ENCODE measurements at regions not wholly inside any gene's neighbourhood (a gene's known extent, or its start where the extent isn't known, plus 50 kb on each side); places are given as distances from the start of the nearest gene placed in this dataset.
"Not testable (repeated sequence)": the region's sequence is repeated elsewhere in the genome, so short reads cannot be mapped to it uniquely, and the experiment has no call there.

- TF ChIP-seq CTCF (IDR thresholded peaks at IDR 0.05; ENCODE audit: insufficient read depth, low read length, poor library complexity, severe bottlenecking); EZH2phosphoT487 (conservative IDR thresholded peaks at IDR 0.05; ENCODE audit: low read length): not testable (repeated sequence)
These were observed 61.1 kb upstream of the KBTBD8 start for GRCh38 chr3:66937041-66937440.

All from SU-DHL-6 (cell line).